ENCODE measurements at regions not wholly inside any gene's neighbourhood (a gene's known extent, or its start where the extent isn't known, plus 50 kb on each side); places are given as distances from the start of the nearest gene placed in this dataset.
"Not testable (repeated sequence)": the region's sequence is repeated elsewhere in the genome, so short reads cannot be mapped to it uniquely, and the experiment has no call there.

GRCh38 chr1:221998186-221998612 is 256.3 kb upstream of the DUSP10 start (continued):
- no peak for TF ChIP-seq USF1 (IDR thresholded peaks at IDR 0.05; ENCODE audit: borderline replicate concordance, low read depth)
- TF ChIP-seq SIN3A (IDR thresholded peaks at IDR 0.05; ENCODE audit: borderline replicate concordance, low read depth, low read length): no peak

- H3K4me1 ChIP-seq (ENCODE audit: control insufficient read depth in 1 of 2, insufficient read depth in 2 of 2, low read depth in 1 of 2, low read length in 1 of 2); H3K79me2 ChIP-seq (ENCODE audit: insufficient read depth); POLR2A ChIA-PET; H3K9me2 ChIP-seq; H3K4me2 ChIP-seq; CTCF ChIA-PET; H3K27ac ChIP-seq (ENCODE audit: low read depth in 2 of 2, low read length in 1 of 2); H3K9me3 ChIP-seq; H3K4me3 ChIP-seq (ENCODE audit: low read depth in 2 of 2, low read length in 1 of 2); H3K27me3 ChIP-seq (ENCODE audit: insufficient read depth); H3K36me3 ChIP-seq (replicated peaks in 1 of 2; ENCODE audit: control insufficient read depth in 1 of 2, insufficient read depth in 2 of 2, low read length in 1 of 2); H3K9ac ChIP-seq; H3F3A ChIP-seq (replicated peaks; ENCODE audit: insufficient read depth); H4K20me1 ChIP-seq (ENCODE audit: insufficient read depth); DNase-seq; H2AFZ ChIP-seq (ENCODE audit: low read depth): not testable (repeated sequence)
- 64% methylated on average over 1 of the region's 1 CpG for WGBS (ENCODE audit: low lambda C conversion rate)
Measured at GRCh38 chr1:221997012-221997411, 255.1 kb upstream of the DUSP10 start.

GRCh38 chr1:221994939-221995338 is 253.1 kb upstream of the DUSP10 start:
- H3K27me3 ChIP-seq (ENCODE audit: insufficient read depth): no peaks in the 10 kb centered on the region
- H3K9me3 ChIP-seq: no peaks in the 10 kb centered on the region
- H3K4me1 ChIP-seq (ENCODE audit: control insufficient read depth in 1 of 2, insufficient read depth in 2 of 2, low read depth in 1 of 2, low read length in 1 of 2): no peaks in the 10 kb centered on the region; a peak in 1 of 4 replicates
- ChIA-PET CTCF (no interaction called here), POLR2A (no interaction called here)
- H2AFZ ChIP-seq (ENCODE audit: low read depth): no peak overlapping the region
- H3K9ac ChIP-seq: no peak overlapping the region
- no peak for TF ChIP-seq RCOR1 (IDR thresholded peaks at IDR 0.05; ENCODE audit: low read length)
- TF ChIP-seq NFIC (IDR thresholded peaks at IDR 0.05; ENCODE audit: borderline replicate concordance): no peak
- no peak for TF ChIP-seq POLR2AphosphoS5 (IDR thresholded peaks at IDR 0.05; ENCODE audit: low read depth, low read length)
- TF ChIP-seq USF1 (IDR thresholded peaks at IDR 0.05; ENCODE audit: borderline replicate concordance, low read depth): no peak
- no peak for TF ChIP-seq IRF3 (IDR thresholded peaks at IDR 0.05; ENCODE audit: low read depth, low read length)
- TF ChIP-seq FOSL2 (IDR thresholded peaks at IDR 0.05; ENCODE audit: borderline replicate concordance, low read depth): no peak
- TF ChIP-seq NRF1 (IDR thresholded peaks at IDR 0.05; ENCODE audit: low read depth, low read length): no peak
- no peak for TF ChIP-seq PBX3 (IDR thresholded peaks at IDR 0.05)
- no peak for TF ChIP-seq MEF2A (IDR thresholded peaks at IDR 0.05; ENCODE audit: borderline replicate concordance, low read depth)
- TF ChIP-seq EZH2phosphoT487 (IDR thresholded peaks at IDR 0.05; ENCODE audit: borderline replicate concordance, low read depth): no peak
- TF ChIP-seq YY1 (IDR thresholded peaks at IDR 0.05; ENCODE audit: low read depth): no peak
- no peak for TF ChIP-seq ELF1 (IDR thresholded peaks at IDR 0.05)
- TF ChIP-seq TAF1 (IDR thresholded peaks at IDR 0.05; ENCODE audit: borderline replicate concordance, low read depth, low read length): no peak
- TF ChIP-seq REST (IDR thresholded peaks at IDR 0.05; ENCODE audit: low read depth, low read length): no peak
- TF ChIP-seq JUND (IDR thresholded peaks at IDR 0.05): no peak
- no peak for TF ChIP-seq SMC3 (IDR thresholded peaks at IDR 0.05; ENCODE audit: low read depth, low read length)
- no peak for TF ChIP-seq FOXM1 (IDR thresholded peaks at IDR 0.05; ENCODE audit: low read depth)
- no peak for TF ChIP-seq USF2 (IDR thresholded peaks at IDR 0.05; ENCODE audit: borderline replicate concordance, low read depth, low read length)
- no peak for DNase-seq
- WGBS (ENCODE audit: low lambda C conversion rate): 60% methylated on average over 4 of the region's 4 CpGs
- no peaks in the 10 kb centered on the region for H3K79me2 ChIP-seq (ENCODE audit: insufficient read depth)
- H3K4me2 ChIP-seq: no peak overlapping the region
- H4K20me1 ChIP-seq (ENCODE audit: insufficient read depth): no peaks in the 10 kb centered on the region
- no peaks in the 10 kb centered on the region for H3K36me3 ChIP-seq (replicated peaks in 1 of 2; ENCODE audit: control insufficient read depth in 1 of 2, insufficient read depth in 2 of 2, low read length in 1 of 2)
- no peaks in the 10 kb centered on the region for H3K9me2 ChIP-seq
- H3K4me3 ChIP-seq (ENCODE audit: low read depth in 2 of 2, low read length in 1 of 2): no peak overlapping the region
- peaks cover 4% of the 10 kb centered on the region for H3F3A ChIP-seq (replicated peaks; ENCODE audit: insufficient read depth)
- peak overlapping the region in 1 of 2 experiments; percentile 47; a peak in 2 of 4 replicates for H3K27ac ChIP-seq (ENCODE audit: low read depth in 2 of 2, low read length in 1 of 2)
